ENCODE measurements at regions not wholly inside any gene's neighbourhood (a gene's known extent, or its start where the extent isn't known, plus 50 kb on each side); places are given as distances from the start of the nearest gene placed in this dataset.

DNA sequence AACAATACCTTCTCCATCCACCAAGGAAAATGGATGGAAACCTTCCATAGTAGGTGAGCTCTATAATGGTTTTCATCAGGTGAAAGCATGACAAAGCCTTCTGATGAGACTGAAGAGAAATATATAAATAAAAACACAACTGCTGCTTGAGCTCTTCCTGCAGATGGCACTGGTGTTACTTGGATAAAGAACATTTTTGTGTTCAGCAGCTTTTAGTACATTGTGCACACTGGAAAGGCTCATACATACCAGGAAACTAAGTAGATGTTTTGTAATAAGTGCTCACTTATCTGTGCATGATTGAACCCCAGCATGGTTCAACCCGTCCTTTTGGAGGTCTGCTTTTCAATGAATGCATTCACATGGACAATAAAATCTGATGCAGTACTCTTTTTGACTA is 357.3 kb upstream of the MIS18BP1 start:
- TF ChIP-seq POLR2A (IDR thresholded peaks at IDR 0.05) (no peak), POLR2AphosphoS5 (IDR thresholded peaks at IDR 0.05) (no peak), EP300 (IDR thresholded peaks at IDR 0.05) (no peak)
- TF ChIP-seq, protein P1, sequence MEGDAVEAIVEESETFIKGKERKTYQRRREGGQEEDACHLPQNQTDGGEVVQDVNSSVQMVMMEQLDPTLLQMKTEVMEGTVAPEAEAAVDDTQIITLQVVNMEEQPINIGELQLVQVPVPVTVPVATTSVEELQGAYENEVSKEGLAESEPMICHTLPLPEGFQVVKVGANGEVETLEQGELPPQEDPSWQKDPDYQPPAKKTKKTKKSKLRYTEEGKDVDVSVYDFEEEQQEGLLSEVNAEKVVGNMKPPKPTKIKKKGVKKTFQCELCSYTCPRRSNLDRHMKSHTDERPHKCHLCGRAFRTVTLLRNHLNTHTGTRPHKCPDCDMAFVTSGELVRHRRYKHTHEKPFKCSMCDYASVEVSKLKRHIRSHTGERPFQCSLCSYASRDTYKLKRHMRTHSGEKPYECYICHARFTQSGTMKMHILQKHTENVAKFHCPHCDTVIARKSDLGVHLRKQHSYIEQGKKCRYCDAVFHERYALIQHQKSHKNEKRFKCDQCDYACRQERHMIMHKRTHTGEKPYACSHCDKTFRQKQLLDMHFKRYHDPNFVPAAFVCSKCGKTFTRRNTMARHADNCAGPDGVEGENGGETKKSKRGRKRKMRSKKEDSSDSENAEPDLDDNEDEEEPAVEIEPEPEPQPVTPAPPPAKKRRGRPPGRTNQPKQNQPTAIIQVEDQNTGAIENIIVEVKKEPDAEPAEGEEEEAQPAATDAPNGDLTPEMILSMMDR (IDR thresholded peaks at IDR 0.05) = no peak
